ENCODE measurements at regions not wholly inside any gene's neighbourhood (a gene's known extent, or its start where the extent isn't known, plus 50 kb on each side); places are given as distances from the start of the nearest gene placed in this dataset.

DNA sequence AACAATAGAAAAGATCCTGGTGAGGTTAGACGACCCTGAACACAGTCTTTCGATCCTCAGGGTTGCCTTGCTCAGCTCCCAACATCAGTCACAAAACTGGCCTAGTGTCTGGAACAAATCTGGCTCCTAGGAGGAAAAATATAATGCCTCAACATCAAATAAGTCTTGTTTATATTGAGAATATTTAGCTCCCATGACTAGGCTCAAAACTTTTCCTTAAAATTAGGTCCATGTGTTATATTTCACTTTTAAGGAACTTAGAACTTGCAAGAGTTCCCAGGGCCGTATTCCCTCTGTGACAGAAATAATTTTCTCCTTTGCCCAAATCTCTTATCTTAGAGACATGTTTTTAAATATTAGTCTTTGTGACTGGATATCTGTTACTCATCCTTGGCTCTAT, 819.7 kb upstream of the ZEB2 start:
- no peak for DNase-seq (ENCODE audit: low spot score)

- no peak for DNase-seq (ENCODE audit: low spot score)
These were observed 812.4 kb upstream of the ZEB2 start for GRCh38 chr2:145332210-145332898.

DNA sequence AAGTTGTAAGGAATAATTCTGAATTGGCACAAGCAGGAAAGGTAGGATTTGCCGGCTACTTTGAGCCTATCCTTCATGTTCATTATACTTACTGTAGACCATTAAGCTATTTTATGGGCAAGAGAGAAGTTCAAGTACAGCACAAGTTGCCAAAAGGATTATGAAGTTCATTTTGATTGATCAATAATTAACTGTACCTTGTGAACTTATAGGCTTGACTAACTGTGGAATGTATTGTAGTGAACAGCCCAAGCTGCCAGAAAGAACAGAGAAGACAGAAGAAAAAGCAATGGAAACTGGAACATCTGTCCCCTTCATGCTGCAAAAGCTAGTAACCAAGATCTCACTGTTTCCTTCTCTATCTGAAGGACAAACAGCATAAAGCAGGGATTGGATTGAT, 810.1 kb upstream of the ZEB2 start:
- DNase-seq (ENCODE audit: low spot score) = no peak

DNA sequence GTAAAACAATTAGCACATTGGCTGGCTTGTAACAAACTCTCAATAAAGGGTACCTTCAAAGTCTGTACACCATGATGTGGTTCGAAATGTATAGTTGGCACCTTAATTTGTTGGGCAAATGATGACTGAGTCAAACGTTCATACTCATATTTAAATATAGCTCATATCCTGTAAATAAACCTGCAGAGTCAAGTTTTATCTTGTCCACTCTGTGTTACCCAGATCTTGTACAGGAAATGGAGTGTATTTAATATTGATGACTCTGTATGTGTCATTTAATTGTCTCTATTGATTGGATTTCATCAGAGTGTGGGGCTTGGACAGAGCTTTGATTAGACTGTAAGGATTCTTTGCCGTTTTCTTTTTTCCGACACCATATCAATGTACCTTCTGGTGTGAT, 805.6 kb upstream of the ZEB2 start:
- DNase-seq (ENCODE audit: low spot score) = no peak

DNA sequence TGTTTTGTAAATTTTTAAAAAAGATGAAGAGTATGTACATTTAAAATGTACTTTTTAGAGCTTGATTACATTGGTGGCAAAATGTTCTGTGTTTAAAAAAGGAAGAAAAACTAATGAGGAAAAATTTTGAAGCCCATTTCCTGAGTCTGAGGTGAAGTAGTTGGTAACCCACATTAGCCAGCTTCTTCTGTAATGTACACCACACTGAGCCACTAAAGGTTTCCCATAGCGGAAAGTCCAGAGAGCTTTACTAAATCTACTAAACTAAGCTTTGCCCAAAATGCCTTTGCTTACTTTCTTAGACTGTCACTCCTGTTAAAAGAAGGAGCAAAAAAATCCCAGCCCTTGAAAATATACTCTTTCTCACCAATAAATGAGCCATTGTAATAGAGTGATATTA, 804.8 kb upstream of the ZEB2 start:
- no peak for DNase-seq (ENCODE audit: low spot score)

DNA sequence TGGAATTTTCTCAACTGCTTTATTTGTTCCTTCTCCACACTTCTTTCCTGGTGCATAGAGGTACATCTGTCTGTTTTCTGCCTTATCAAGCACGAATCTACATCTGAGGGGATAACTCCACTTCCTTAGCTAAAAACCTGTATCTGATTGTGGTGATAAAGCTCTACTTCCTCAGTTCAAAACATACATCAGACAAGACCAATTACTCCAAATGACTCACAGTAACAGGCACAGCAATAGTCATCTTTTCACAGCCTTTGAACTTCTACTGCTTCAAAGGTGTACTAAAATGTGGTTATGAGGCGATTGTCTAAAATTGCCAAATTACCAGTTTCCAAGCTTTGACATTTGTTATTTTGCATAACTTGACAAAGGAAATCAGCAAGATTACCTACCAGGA, 803.6 kb upstream of the ZEB2 start:
- no peak for DNase-seq (ENCODE audit: low spot score)

DNA sequence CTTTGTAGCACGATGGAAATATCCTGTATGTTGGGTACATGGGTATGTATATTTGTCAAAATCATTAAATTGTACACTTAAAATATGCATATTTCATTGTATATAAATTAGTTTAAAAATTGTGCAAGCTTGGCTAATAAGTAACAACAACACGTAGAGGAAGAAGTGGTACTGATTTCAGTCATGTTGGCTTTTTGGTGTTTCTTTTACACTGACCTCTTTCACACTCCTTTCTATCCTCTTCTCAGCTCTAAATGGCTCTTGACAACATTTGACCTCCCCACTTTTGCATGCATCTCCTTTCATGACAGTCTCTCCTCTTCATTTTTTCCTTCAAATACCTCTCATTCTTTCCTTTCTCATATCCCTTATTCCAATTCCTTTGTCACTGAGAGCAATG, 801.4 kb upstream of the ZEB2 start:
- no peak for DNase-seq (ENCODE audit: low spot score)

- no peak for DNase-seq (ENCODE audit: low spot score)
These were observed 796.6 kb upstream of the ZEB2 start for GRCh38 chr2:145316496-145316895.

- no peak for DNase-seq (ENCODE audit: low spot score)
These were observed 795.1 kb upstream of the ZEB2 start for GRCh38 chr2:145315053-145315452.

GRCh38 chr2:145314119-145314633, 794.3 kb upstream of the ZEB2 start:
- no peak for DNase-seq (ENCODE audit: low spot score)

- no peak for DNase-seq (ENCODE audit: low spot score)
These were observed 786.0 kb upstream of the ZEB2 start for GRCh38 chr2:145305889-145306288.

- no peak for DNase-seq (ENCODE audit: low spot score)
These were observed 784.6 kb upstream of the ZEB2 start for GRCh38 chr2:145304501-145304900.

- DNase-seq (ENCODE audit: low spot score) = no peak
These were observed 783.6 kb upstream of the ZEB2 start for GRCh38 chr2:145303536-145303935.

DNA sequence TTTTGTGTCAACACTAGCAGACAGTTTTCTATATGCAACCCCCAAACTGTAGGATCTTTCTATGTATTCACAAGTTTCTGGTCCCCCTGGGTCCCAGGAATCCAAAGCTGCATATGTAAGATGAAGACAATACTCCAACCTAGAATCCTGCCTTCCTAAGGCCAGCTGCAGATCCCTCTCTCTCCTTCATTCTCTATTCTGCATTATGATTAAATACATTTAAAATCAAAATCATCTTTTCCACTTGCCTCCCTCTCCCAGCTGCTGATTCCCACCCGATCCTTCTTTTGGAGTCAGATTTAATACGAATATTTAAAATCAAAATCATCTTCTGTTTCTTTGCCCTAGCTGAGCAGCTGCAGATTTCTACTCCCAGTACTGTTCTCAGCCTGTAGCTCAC, 783.0 kb upstream of the ZEB2 start:
- no peak for DNase-seq (ENCODE audit: low spot score)

- no peak for DNase-seq (ENCODE audit: low spot score)
These were observed 782.5 kb upstream of the ZEB2 start for GRCh38 chr2:145302451-145302850.

DNA sequence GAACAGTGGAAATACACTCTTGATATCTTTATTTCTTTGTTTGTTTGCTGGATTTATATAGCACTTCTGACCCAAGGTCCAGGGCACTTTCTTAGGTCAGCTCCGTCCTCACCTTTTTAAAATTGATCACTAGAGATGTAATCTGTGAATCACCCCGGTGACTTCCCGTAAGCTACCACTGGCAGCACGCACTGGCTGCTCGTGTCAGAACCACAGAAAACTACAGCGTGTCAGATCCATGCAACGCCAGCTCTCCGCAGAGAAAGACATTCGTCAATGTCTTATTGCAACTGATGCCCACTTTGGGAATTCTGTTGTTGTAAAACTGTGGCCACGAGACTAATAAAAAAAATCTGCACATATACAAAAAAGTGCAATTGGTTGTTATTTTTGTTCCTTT, 779.4 kb upstream of the ZEB2 start:
- no peak for DNase-seq (ENCODE audit: low spot score)

- no peak for DNase-seq (ENCODE audit: low spot score)
These were observed 772.2 kb upstream of the ZEB2 start for GRCh38 chr2:145292166-145292565.

DNA sequence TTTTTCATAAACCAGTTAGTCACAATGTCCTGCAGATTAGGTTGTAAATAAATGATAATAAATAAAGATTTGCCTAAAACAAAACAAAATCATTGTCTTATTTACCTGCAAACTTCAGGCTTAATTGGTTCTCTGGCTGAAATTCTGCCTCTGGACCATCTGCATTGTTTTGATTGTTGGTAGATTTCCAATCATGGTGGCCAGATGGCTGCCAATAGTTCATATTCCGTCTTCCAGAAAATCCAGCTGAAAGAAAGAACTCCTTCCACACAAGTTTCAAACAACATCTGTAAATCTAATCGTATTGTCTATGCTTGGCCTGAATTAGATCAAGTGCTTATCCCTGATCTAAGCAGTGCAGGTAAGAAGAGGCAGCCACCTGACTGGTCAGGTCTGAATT, 771.1 kb upstream of the ZEB2 start:
- no peak for DNase-seq (ENCODE audit: low spot score)

DNA sequence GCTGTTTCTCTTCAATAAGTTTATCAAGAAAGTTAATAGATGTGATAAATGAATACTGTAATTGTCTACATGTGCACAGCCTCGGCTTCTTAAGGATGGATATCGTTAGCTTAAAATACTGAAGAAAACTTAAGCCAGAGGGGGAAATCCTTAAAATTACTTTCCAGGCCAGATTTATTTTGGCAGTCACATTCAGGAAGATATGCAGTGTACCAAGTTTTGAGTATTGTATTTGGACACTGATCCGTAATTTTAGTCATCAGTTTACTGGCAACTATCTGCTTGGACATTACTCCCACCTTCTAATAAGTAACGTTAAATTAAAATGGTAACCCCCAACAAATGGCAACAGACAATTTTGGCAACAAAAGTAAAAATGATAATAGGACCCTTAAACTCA, 770.0 kb upstream of the ZEB2 start:
- no peak for DNase-seq (ENCODE audit: low spot score)

- no peak for DNase-seq (ENCODE audit: low spot score)
These were observed 769.0 kb upstream of the ZEB2 start for GRCh38 chr2:145288650-145289496.

- no peak for DNase-seq (ENCODE audit: low spot score)
These were observed 767.8 kb upstream of the ZEB2 start for GRCh38 chr2:145287736-145288135.

DNA sequence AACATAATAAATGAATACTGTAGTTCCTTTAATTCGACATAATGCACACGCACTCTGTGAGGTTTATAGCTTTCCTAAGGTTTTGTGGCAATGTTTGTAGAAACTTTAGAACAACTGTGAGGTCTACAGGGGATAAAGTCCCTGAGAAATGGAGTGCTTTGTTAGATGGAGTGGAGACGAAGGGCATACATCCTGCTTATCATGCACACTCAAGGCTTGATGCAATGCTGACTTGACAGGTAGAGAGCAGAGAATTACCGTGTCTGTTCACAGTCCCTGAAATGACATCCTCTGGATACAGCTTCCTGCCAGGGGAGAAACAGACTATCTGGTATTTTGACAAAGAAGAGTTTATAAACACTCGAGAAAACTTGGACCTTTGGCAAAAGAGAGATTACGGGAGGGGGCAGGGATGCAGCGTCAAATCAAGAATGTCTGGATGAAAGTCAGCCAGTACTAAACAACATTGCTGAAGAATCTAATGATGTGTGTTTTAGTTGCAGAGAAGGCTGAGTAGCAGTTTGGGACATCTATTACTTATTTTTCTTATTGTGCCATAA, 766.9 kb upstream of the ZEB2 start:
- DNase-seq (ENCODE audit: low spot score) = no peak

DNA sequence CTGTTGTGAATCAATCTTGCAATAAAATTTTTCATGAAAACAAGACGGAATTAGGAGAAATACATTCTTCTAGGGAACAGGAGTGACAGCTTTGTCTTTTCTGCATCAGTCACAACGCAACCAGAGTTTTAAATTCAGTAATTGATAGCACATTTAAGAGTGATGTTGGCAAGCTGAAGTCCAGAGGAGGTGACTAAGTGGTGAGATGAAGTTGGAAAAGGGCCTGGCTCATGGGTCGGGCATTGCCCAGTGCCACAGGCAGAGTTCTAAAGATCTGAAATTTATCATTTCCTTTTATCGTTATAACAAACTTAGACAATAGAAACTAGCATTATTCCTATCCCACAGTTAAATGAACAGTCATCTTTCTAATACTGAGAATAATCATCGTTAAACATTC, 764.6 kb upstream of the ZEB2 start:
- no peak for DNase-seq (ENCODE audit: low spot score)
